NCI-H82 treated with DMSO at 0.1 percent for 48 hours (cell line): ENCODE measurements at regions not wholly inside any gene's neighbourhood (a gene's known extent, or its start where the extent isn't known, plus 50 kb on each side); places are given as distances from the start of the nearest gene placed in this dataset.
"Not testable (repeated sequence)": the region's sequence is repeated elsewhere in the genome, so short reads cannot be mapped to it uniquely, and the experiment has no call there.

Source experiments
- DNase-seq: peaks from one replicate; lab custom pipeline; 2025; ENCODE audit not compliant: unreplicated experiment; lab: John Stamatoyannopoulos, UW

DNA sequence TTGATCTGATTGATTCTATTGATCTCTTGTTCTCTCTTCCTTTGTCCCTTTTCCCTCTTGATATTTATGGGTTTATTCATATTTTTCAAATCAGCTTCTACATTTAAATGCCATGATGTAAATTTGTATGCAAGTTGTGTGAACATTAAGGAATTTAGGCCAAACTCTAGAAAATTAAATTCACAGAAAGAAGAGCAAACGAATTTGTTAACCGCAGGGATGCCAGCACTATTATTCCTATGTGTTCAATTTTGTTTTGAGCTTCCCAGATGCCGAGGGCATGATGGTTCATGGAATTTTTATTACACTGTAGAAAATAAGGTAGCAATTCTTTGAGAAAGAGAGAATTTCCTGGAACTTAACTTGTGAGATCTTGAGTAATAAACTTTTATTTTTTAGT, 220.9 kb downstream of the BUB3 start:
- no peak for DNase-seq

DNA sequence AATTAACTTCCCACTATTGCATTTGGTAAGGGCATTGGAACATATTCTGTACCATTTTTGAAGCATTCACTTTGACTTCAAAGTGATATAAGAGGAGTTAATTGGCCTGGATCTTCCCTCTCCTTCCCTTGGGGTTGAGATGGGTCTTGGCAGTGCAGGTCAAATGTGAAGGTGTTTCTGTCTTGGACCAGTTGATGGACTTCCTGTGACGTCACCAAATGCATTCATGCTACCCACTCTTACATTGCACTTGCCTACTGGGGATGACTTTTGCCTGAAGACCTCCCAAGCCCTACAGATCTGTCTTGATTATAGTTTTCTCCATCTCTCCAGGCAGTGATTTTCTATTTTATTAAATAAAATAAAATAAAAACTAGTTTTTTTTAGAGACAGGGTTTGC, 221.5 kb downstream of the BUB3 start:
- no peak for DNase-seq

GRCh38 chr10:123377883-123378282, 223.7 kb downstream of the BUB3 start:
- DNase-seq = no peak

GRCh38 chr10:123378302-123378701, 224.1 kb downstream of the BUB3 start:
- no peak for DNase-seq

GRCh38 chr10:123379156-123379555, 225.0 kb downstream of the BUB3 start:
- DNase-seq = no peak

GRCh38 chr10:123380491-123381085, 226.4 kb downstream of the BUB3 start:
- peak; percentile 9 for DNase-seq

GRCh38 chr10:123381224-123381623, 227.0 kb downstream of the BUB3 start:
- no peak for DNase-seq

- DNase-seq = no peak
These were observed 228.3 kb downstream of the BUB3 start for GRCh38 chr10:123382491-123382890.

DNA sequence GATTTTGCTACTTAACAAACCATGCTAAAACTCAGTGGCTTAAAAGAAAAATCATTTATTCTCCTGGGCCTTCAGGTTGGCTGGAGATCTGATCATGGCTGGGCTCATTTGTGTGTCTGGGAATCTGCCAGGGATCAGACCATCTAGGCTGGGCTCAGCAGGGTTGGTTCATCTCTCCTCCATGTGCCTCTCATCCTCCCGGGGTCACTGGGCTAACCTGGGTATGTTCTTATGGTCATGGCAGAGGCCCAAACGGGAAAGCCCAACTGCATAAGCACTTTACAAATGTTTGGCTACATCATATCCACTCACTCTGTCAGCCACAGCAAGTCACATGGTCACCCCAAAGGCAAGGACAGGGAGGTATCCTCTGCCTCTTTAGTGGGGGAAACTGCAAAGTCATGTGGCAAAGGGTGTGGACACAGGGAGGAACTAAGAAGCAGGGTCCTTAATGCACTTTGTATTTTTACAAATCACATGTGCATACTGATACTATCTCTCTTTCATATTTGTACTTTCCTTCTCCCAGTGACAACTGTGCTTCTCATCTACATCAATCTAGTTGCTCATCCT, 231.4 kb downstream of the BUB3 start:
- DNase-seq = no peak

GRCh38 chr10:123389520-123389919, 235.3 kb downstream of the BUB3 start:
- no peak for DNase-seq

DNA sequence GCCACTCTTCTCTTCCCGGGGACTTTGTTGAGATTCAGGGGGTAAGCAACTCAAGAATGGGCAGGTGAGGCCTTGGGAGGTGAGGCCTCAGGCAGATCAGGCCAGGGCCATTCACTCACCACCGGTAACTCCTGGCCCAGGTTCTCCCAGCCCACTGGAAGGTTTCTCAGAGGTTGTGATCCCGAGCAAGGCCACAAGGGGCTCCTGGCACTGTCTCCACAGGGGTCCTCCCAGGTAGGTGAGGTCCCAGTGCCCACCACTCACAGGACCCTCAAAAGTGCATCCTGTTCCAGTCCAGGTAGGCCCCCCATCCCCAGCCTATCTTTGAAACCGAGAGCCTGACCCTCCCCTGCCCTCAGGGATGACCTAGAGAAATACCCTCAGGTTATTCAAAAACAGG, 236.1 kb downstream of the BUB3 start:
- no peak for DNase-seq

DNA sequence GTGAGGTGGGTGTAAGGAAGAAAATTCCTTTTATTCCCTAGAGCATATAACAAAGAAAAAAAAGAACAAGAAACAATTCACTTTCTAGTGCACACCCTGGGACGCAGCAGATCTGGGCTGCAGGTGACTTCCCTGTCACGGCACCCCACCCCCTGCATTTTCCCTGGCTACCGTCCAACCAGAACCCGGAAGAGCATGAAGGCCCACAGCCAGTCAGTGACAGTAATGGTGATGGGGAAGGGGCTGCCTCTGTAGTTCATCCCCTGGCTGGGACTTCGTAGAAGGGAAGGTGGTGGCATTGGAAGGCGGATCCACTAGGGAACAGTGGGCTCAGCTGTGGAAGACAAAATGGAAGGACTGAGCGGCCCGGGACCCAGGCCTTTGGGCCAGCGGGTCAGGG, 236.7 kb downstream of the BUB3 start:
- DNase-seq = no peak

DNA sequence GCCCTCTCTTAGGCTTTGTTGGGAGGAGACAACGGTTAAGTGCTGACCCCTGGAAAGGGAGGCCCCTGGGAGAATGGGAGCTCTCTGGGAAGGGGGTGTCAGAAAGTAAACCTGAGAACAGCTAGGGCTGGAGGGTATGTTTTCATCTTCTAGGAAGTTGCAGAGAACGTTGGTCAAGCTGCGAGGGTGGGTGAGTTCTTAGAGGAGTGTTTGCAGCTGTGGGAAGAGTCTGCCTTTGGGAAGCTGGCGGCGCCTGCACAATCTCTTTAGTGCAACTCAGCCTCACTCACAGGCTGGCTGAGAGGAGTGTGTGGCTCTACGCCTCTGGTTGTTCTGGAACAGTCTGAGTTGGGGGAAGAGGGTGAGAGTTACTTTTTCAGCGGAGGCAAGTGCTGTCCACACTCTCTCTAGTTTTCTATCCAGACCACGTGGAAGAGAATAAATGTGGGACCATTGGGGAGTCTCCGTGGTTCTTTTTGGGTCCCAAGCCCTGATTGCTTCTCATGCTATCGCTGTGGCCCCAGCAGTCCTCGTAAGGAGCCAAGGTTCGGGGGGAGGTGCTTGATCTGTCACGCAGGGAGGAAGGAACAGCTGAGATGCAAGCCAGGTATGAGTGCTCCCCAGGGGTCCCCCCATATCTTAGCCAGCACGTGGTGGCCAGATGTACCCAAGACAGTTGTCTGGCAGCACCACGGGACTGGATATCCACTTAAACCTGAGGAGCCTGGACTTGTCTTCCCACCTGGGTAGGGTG, 237.2 kb downstream of the BUB3 start:
- DNase-seq = no peak

DNA sequence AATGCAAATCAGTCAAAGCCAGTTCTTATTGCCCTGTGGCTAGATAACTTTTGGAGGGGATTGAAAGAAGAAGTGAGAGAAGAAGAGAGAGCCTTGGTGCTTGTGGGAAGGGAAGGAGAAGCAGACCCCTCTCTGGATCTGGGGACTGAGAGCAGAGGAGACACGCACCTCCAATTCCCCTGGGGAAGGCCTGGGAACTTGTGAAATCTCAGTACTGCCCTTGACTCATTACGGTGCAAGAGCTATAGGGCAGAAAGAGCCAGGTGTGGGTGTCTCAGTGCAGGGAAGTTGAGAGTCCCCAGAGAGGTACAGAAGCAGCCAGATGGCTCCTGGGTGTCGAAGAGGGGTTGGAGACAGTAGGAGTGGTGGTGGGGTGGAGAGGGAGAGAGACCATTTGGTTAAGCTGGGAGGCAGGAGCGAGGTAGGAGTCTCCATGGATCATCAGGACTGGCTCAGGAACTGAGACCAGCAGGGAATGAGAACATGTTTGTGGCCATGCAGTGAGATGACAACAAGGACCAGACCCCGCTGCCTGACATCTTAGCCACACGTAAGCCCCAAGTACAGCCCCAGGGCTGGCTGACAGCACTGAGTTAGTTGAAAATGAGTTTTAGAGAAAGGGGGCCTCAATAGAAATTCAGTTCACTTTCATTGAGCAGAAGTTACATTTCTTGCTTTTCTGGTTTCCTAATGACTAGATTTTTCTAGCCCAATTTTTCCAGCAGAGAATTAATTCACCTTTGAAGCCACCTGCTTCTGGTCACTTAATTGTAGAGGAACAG, 238.2 kb downstream of the BUB3 start:
- DNase-seq = no peak

GRCh38 chr10:123393170-123393569, 239.0 kb downstream of the BUB3 start:
- DNase-seq = no peak

- no peak for DNase-seq
These were observed 240.2 kb downstream of the BUB3 start for GRCh38 chr10:123394382-123394781.

DNA sequence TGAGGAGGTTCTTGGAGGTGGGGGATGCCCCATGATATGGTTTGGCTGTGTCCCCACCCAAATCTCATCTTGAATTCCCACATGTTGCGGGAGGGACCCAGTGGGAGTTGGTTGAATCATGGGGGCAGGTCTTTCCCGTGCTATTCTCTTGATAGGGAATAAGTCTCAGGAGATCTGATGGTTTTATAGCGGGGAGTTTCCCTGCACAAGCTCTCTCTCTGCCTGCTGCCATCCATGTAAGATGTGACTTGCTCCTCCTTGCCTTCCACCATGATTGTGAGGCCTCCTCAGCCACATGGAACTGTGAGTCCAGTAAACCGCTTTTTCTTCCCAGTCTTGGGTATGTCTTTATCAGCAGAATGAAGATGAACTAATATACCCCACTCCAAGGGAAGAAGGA, 241.0 kb downstream of the BUB3 start:
- DNase-seq = not testable (repeated sequence)

GRCh38 chr10:123395906-123396305, 241.7 kb downstream of the BUB3 start:
- DNase-seq = no peak

- no peak for DNase-seq
These were observed 244.0 kb downstream of the BUB3 start for GRCh38 chr10:123398180-123398591.

GRCh38 chr10:123398756-123399155, 244.6 kb downstream of the BUB3 start:
- no peak for DNase-seq

- no peak for DNase-seq
These were observed 245.2 kb downstream of the BUB3 start for GRCh38 chr10:123399276-123399839.
